BE2C (cell line): ENCODE measurements at regions not wholly inside any gene's neighbourhood (a gene's known extent, or its start where the extent isn't known, plus 50 kb on each side); places are given as distances from the start of the nearest gene placed in this dataset.
"Not testable (repeated sequence)": the region's sequence is repeated elsewhere in the genome, so short reads cannot be mapped to it uniquely, and the experiment has no call there.

Experiments
- DNase-seq: peaks from one replicate; pipeline ENCODE4 v3.0.0-alpha.2; 2020
- H3K27me3 ChIP-seq: fragments of 250-450 bp; sonication (Bioruptor Pico); 2 replicates; pipeline ENCODE4 v1.5.1; 2020; ENCODE audit warnings: mild to moderate bottlenecking
- H3K36me3 ChIP-seq: fragments of 250-450 bp; sonication (Bioruptor Pico); 2 replicates; pipeline ENCODE4 v1.5.1; 2020; ENCODE audit warnings: mild to moderate bottlenecking
- H3K4me1 ChIP-seq: fragments of 250-450 bp; sonication (Bioruptor Pico); 2 replicates; pipeline ENCODE4 v1.5.1; 2020
- H3K4me3 ChIP-seq: 2 replicates; pipeline ENCODE4 v1.5.1; 2011; ENCODE audit warnings: low read depth, low read length
- H3K9me3 ChIP-seq: fragments of 250-450 bp; sonication (Bioruptor Pico); 2 replicates; pipeline ENCODE4 v1.5.1; 2020
- CTCF ChIP-seq: IDR thresholded peaks from 2 replicates; pipeline ENCODE4 v1.5.1; 2012; ENCODE audit warnings: mild to moderate bottlenecking, low read depth, low read length

- Histone ChIP-seq H3K4me1 (no peaks in the 10 kb centered on the region), H3K9me3 (no peaks in the 10 kb centered on the region), H3K27me3 (no peaks in the 10 kb centered on the region), H3K4me3 (no peak overlapping the region), H3K36me3 (no peaks in the 10 kb centered on the region)
- no peak for TF ChIP-seq CTCF
- no peak for DNase-seq
These were observed 624.0 kb downstream of the MID1IP1 start for GRCh38 chrX:39425124-39425806.

- no peaks in the 10 kb centered on the region for H3K4me1 ChIP-seq
- no peaks in the 10 kb centered on the region for H3K36me3 ChIP-seq
- no peaks in the 10 kb centered on the region for H3K9me3 ChIP-seq
- no peak for TF ChIP-seq CTCF
- DNase-seq: no peak
- H3K4me3 ChIP-seq: no peak overlapping the region
- no peaks in the 10 kb centered on the region for H3K27me3 ChIP-seq
These were observed 624.8 kb downstream of the MID1IP1 start for GRCh38 chrX:39426101-39426500.

- Histone ChIP-seq H3K27me3 (no peaks in the 10 kb centered on the region), H3K9me3 (no peaks in the 10 kb centered on the region), H3K36me3 (no peaks in the 10 kb centered on the region), H3K4me1 (no peaks in the 10 kb centered on the region), H3K4me3 (no peak overlapping the region)
- no peak for DNase-seq
- no peak for TF ChIP-seq CTCF
These were observed 626.2 kb downstream of the MID1IP1 start for GRCh38 chrX:39427492-39427891.

- Histone ChIP-seq H3K36me3 (no peaks in the 10 kb centered on the region), H3K4me1 (no peaks in the 10 kb centered on the region), H3K9me3 (no peaks in the 10 kb centered on the region), H3K4me3 (no peak overlapping the region), H3K27me3 (no peaks in the 10 kb centered on the region)
- no peak for TF ChIP-seq CTCF
- no peak for DNase-seq
These were observed 626.6 kb downstream of the MID1IP1 start for GRCh38 chrX:39427906-39428305.

GRCh38 chrX:39430551-39430950, 629.3 kb downstream of the MID1IP1 start:
- H3K4me1 ChIP-seq: no peaks in the 10 kb centered on the region
- no peaks in the 10 kb centered on the region for H3K36me3 ChIP-seq
- TF ChIP-seq CTCF: no peak
- no peaks in the 10 kb centered on the region for H3K27me3 ChIP-seq
- no peak overlapping the region for H3K4me3 ChIP-seq
- DNase-seq: no peak
- no peaks in the 10 kb centered on the region for H3K9me3 ChIP-seq

- Histone ChIP-seq H3K27me3 (no peaks in the 10 kb centered on the region), H3K4me3 (no peak overlapping the region), H3K4me1 (no peaks in the 10 kb centered on the region), H3K9me3 (no peaks in the 10 kb centered on the region), H3K36me3 (no peaks in the 10 kb centered on the region)
- no peak for DNase-seq
- TF ChIP-seq CTCF: no peak
These were observed 630.6 kb downstream of the MID1IP1 start for GRCh38 chrX:39431893-39432292.

- H3K9me3 ChIP-seq, DNase-seq, H3K4me3 ChIP-seq: not testable (repeated sequence)
These were observed 633.4 kb downstream of the MID1IP1 start for GRCh38 chrX:39434671-39435070.

GRCh38 chrX:39436538-39436937, 635.3 kb downstream of the MID1IP1 start:
- H3K36me3 ChIP-seq, H3K27me3 ChIP-seq, DNase-seq, H3K9me3 ChIP-seq, H3K4me3 ChIP-seq, H3K4me1 ChIP-seq: not testable (repeated sequence)

More at GRCh38 chrX:39434671-39435070, 633.4 kb downstream of the MID1IP1 start:
- not testable (repeated sequence) for H3K4me1 ChIP-seq, H3K36me3 ChIP-seq, H3K27me3 ChIP-seq
